CD4-positive, alpha-beta T cell (primary cell): ENCODE measurements at regions not wholly inside any gene's neighbourhood (a gene's known extent, or its start where the extent isn't known, plus 50 kb on each side); places are given as distances from the start of the nearest gene placed in this dataset.

Experiments
- ATAC-seq: fragments of 200-7000 bp; cut with Tn5 transposase; one replicate; pipeline ENCODE4 v1.10.0; 2022; ENCODE audit warnings: mild to moderate bottlenecking; ENCODE audit not compliant: poor library complexity
- CTCF ChIA-PET: fragments of 350-600 bp; sonication (Branson Sonifier 250); formaldehyde crosslinking; loops from one replicate; lab custom pipeline; 2021; ENCODE audit warnings: antibody characterized with exemption, inconsistent platforms; lab: Charles Lee
- POLR2A ChIA-PET: fragments of 350-600 bp; sonication (Branson Sonifier 250); formaldehyde crosslinking; loops from one replicate; lab custom pipeline; 2021; ENCODE audit warnings: antibody characterized with exemption, inconsistent platforms; lab: Charles Lee
- DNase-seq, 14 experiments: peaks; one replicate each; pipeline ENCODE4 v3.0.0-alpha.2; 2013 to 2020; ENCODE audit warnings: mixed read lengths in 2 of 14
- H3K27ac ChIP-seq, 2 donors: one replicate each; pipeline versions ENCODE4 v1.5.1 to v1.7.0; 2013; ENCODE audit warnings: low read length in 2 of 2, low read depth in 1 of 2, mild to moderate bottlenecking in 1 of 2
- H3K27me3 ChIP-seq, 2 experiments: 1 replicate in 1 of 2; 2 replicates in 1 of 2; pipeline versions ENCODE4 v1.6.1 to v1.7.0; 2013; ENCODE audit warnings: low read length in 2 of 2, control low read depth in 1 of 2, mild to moderate bottlenecking in 1 of 2, moderate library complexity in 1 of 2; ENCODE audit not compliant: insufficient read depth in 2 of 2, control insufficient read depth in 1 of 2
- H3K36me3 ChIP-seq: one replicate; pipeline ENCODE4 v1.6.1; 2013; ENCODE audit warnings: low read length, control low read depth; ENCODE audit not compliant: insufficient read depth
- H3K4me1 ChIP-seq: one replicate; pipeline ENCODE4 v1.6.1; 2013; ENCODE audit warnings: low read length, control low read depth; ENCODE audit not compliant: insufficient read depth
- H3K4me3 ChIP-seq: one replicate; pipeline ENCODE4 v1.5.1; 2013; ENCODE audit warnings: mild to moderate bottlenecking, low read length, moderate library complexity
- H3K9me3 ChIP-seq, 2 experiments: 1 replicate in 1 of 2; 2 replicates in 1 of 2; pipeline versions ENCODE4 v1.6.1 to v1.7.0; 2013; ENCODE audit warnings: low read length in 2 of 2, mild to moderate bottlenecking in 2 of 2, control low read depth in 1 of 2, moderate library complexity in 1 of 2; ENCODE audit not compliant: control insufficient read depth in 1 of 2, insufficient read depth in 1 of 2
- H3K27ac Mint-ChIP-seq: one replicate; pipeline ENCODE4 v1.8.0; 2020; ENCODE audit warnings: mixed read lengths
- H3K27me3 Mint-ChIP-seq: one replicate; pipeline ENCODE4 v1.8.0; 2021; ENCODE audit warnings: mixed read lengths
- H3K36me3 Mint-ChIP-seq: one replicate; pipeline ENCODE4 v1.8.0; 2021; ENCODE audit warnings: low read depth, mixed read lengths
- H3K4me1 Mint-ChIP-seq: one replicate; pipeline ENCODE4 v1.8.0; 2021; ENCODE audit warnings: low read depth, mixed read lengths
- H3K4me3 Mint-ChIP-seq: one replicate; pipeline ENCODE4 v1.8.0; 2020; ENCODE audit warnings: mild to moderate bottlenecking, mixed read lengths
- H3K9me3 Mint-ChIP-seq: one replicate; pipeline ENCODE4 v1.8.0; 2020; ENCODE audit warnings: mixed read lengths
- CTCF ChIP-seq: fragments of 200-600 bp; IDR thresholded peaks from one replicate; pipeline ENCODE4 v1.8.0; 2022; ENCODE audit warnings: antibody characterized with exemption, mild to moderate bottlenecking
- intact Hi-C, 2 experiments: fragments of 100-400 bp; cut with DNase I in 1 of 2; cut with micrococcal nuclease in 1 of 2; formaldehyde crosslinking; loops; one replicate each; pipeline versions ENCODE4 v1.15.1 to v1.9.0; 2023 to 2025; cut with DNase I, micrococcal nuclease

DNA sequence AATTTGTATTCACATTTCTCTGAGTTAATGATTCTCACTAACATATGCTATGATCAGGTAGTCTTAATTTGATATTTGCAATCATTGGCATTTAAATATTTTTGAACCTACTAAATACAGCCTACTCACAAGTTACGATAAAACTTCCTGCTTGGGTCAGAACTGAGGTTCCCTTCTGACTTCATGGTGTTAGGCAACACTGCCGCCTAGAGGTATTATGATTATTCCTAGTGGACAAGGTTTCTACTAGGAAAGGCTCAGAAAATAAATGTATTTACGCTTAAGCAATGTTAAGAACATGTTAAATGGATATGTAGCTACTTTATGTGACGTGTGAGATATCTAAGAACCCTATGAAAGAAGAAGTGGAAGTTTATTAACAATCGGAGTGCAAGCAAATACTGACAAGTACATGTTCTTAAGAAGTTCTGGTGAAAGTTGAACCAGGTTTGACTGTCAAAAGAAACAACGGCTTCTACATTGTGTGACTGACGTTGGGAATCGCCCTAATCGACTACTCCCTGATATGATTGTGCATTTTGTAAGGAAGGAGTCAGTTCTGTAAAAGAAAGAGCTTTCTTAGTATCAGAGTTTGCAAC, 1395.8 kb downstream of the SLITRK5 start:
- Histone ChIP-seq H3K27me3 (no peaks in the 10 kb centered on the region), H3K4me3 (no peak overlapping the region), H3K27ac (no peak overlapping the region), H3K4me1 (no peaks in the 10 kb centered on the region), H3K9me3 (peaks cover 0 to under 1% of the 10 kb centered on the region in 2 experiments), H3K36me3 (no peaks in the 10 kb centered on the region)
- H3K4me1 Mint-ChIP-seq: no peaks in the 10 kb centered on the region
- intact Hi-C loops: loop anchor here (5.0 to 10.0 kb wide), 2 partner anchors 1060 to 1062 kb away; no protein-coding TSS in a partner anchor
- no peak for ATAC-seq
- CTCF ChIA-PET: no interaction called here
- no peak overlapping the region for H3K4me3 Mint-ChIP-seq
- peak in 7 of 14 experiments; percentile 2 to 34 (median 6) for DNase-seq
- no peaks in the 10 kb centered on the region for H3K36me3 Mint-ChIP-seq
- no peaks in the 10 kb centered on the region for H3K27me3 Mint-ChIP-seq
- H3K27ac Mint-ChIP-seq: no peak overlapping the region
- peak; percentile 59 for TF ChIP-seq CTCF
- no peaks in the 10 kb centered on the region for H3K9me3 Mint-ChIP-seq
- POLR2A ChIA-PET: no interaction called here

DNA sequence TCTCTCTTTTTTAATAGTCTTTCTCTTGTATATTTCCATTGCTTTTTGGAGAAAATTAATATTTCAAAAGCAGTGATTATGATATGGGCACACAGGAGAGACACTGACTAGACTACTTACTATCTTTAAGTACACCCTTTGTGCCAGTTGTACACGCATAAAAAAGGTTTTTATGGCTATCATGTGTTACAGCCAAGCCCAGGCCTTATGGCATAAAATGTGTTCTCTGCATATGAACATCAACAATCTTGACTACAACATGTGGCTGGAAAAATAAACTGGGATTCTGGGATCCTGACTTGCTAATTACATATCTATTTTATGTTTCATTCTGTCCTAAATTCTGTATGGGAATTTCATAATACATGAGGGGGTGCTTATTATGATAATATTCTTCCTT, 1401.8 kb downstream of the SLITRK5 start:
- no peak overlapping the region for H3K4me3 ChIP-seq
- H3K27me3 ChIP-seq: no peaks in the 10 kb centered on the region
- Mint-ChIP-seq H3K4me1 (no peaks in the 10 kb centered on the region), H3K36me3 (no peaks in the 10 kb centered on the region), H3K4me3 (no peak overlapping the region), H3K27me3 (no peaks in the 10 kb centered on the region), H3K9me3 (peaks cover 2% of the 10 kb centered on the region), H3K27ac (no peak overlapping the region)
- intact Hi-C loops: no loop called here
- H3K27ac ChIP-seq: no peak overlapping the region
- no peak for TF ChIP-seq CTCF
- ChIA-PET CTCF (no interaction called here), POLR2A (no interaction called here)
- no peak for ATAC-seq
- DNase-seq: no peak
- H3K9me3 ChIP-seq: peaks cover 0 to 3% of the 10 kb centered on the region in 2 experiments
- no peaks in the 10 kb centered on the region for H3K4me1 ChIP-seq
- H3K36me3 ChIP-seq: no peaks in the 10 kb centered on the region

- TF ChIP-seq CTCF: no peak
- H3K27me3 Mint-ChIP-seq: no peaks in the 10 kb centered on the region
- no peak for DNase-seq
- no peak overlapping the region for H3K27ac ChIP-seq
- no peaks in the 10 kb centered on the region for H3K36me3 ChIP-seq
- H3K4me1 Mint-ChIP-seq: no peaks in the 10 kb centered on the region
- no peak for ATAC-seq
- H3K36me3 Mint-ChIP-seq: no peaks in the 10 kb centered on the region
- no peaks in the 10 kb centered on the region for H3K27me3 ChIP-seq
- H3K4me3 ChIP-seq: no peak overlapping the region
- ChIA-PET POLR2A (no interaction called here), CTCF (no interaction called here)
- intact Hi-C loops: no loop called here
- no peak overlapping the region for H3K27ac Mint-ChIP-seq
- no peaks in the 10 kb centered on the region for H3K4me1 ChIP-seq
- H3K4me3 Mint-ChIP-seq: no peak overlapping the region
- peaks cover 0 to 3% of the 10 kb centered on the region in 2 experiments for H3K9me3 ChIP-seq
- H3K9me3 Mint-ChIP-seq: peaks cover 2% of the 10 kb centered on the region
Measured at GRCh38 chr13:89076622-89077021, 1405.5 kb downstream of the SLITRK5 start.
